ENCODE measurements at regions not wholly inside any gene's neighbourhood (a gene's known extent, or its start where the extent isn't known, plus 50 kb on each side); places are given as distances from the start of the nearest gene placed in this dataset.

- TF ChIP-seq, protein P1, sequence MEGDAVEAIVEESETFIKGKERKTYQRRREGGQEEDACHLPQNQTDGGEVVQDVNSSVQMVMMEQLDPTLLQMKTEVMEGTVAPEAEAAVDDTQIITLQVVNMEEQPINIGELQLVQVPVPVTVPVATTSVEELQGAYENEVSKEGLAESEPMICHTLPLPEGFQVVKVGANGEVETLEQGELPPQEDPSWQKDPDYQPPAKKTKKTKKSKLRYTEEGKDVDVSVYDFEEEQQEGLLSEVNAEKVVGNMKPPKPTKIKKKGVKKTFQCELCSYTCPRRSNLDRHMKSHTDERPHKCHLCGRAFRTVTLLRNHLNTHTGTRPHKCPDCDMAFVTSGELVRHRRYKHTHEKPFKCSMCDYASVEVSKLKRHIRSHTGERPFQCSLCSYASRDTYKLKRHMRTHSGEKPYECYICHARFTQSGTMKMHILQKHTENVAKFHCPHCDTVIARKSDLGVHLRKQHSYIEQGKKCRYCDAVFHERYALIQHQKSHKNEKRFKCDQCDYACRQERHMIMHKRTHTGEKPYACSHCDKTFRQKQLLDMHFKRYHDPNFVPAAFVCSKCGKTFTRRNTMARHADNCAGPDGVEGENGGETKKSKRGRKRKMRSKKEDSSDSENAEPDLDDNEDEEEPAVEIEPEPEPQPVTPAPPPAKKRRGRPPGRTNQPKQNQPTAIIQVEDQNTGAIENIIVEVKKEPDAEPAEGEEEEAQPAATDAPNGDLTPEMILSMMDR (IDR thresholded peaks at IDR 0.05), result no peak
- TF ChIP-seq EP300 (IDR thresholded peaks at IDR 0.05) (no peak), POLR2A (IDR thresholded peaks at IDR 0.05; ENCODE audit: low read depth) (no peak), POLR2AphosphoS5 (IDR thresholded peaks at IDR 0.05) (no peak)
Measured at GRCh38 chr3:193861012-193861411, 268.0 kb downstream of the OPA1 start.
